ENCODE measurements at regions not wholly inside any gene's neighbourhood (a gene's known extent, or its start where the extent isn't known, plus 50 kb on each side); places are given as distances from the start of the nearest gene placed in this dataset.

GRCh38 chr15:87760547-87761314 lies 495.8 kb downstream of the NTRK3 start:
- Histone ChIP-seq H3K4me3 (no peak overlapping the region), H3K27me3 (no peaks in the 10 kb centered on the region), H3K4me1 (peaks cover 0 to 10% (median 0%) of the 10 kb centered on the region in 4 donors), H3K9me3 (no peaks in the 10 kb centered on the region), H3K36me3 (no peaks in the 10 kb centered on the region), H3K27ac (replicated peaks in 1 of 4) (no peak overlapping the region)
- intact Hi-C loops (cut with DNase I) = no loop called here
- no peak for TF ChIP-seq POLR2A (IDR thresholded peaks at IDR 0.05; ENCODE audit: low read depth)
- TF ChIP-seq POLR2AphosphoS5 (IDR thresholded peaks at IDR 0.05) = no peak
- no peak for TF ChIP-seq CTCF (IDR thresholded peaks at IDR 0.05)
- TF ChIP-seq EP300 (IDR thresholded peaks at IDR 0.05) = no peak
- no peak for DNase-seq (ENCODE audit: extremely low spot score)
- 93% methylated on average over 3 of the region's 3 CpGs for WGBS

GRCh38 chr15:87758794-87759418 lies 497.6 kb downstream of the NTRK3 start:
- H3K27me3 ChIP-seq = no peaks in the 10 kb centered on the region
- H3K9me3 ChIP-seq = no peaks in the 10 kb centered on the region
- H3K36me3 ChIP-seq = no peaks in the 10 kb centered on the region
- H3K27ac ChIP-seq (replicated peaks in 1 of 4) = no peak overlapping the region
- no peak for DNase-seq (ENCODE audit: extremely low spot score)
- TF ChIP-seq POLR2A (IDR thresholded peaks at IDR 0.05; ENCODE audit: low read depth) = no peak
- TF ChIP-seq POLR2AphosphoS5 (IDR thresholded peaks at IDR 0.05) = no peak
- TF ChIP-seq EP300 (IDR thresholded peaks at IDR 0.05) = no peak
- TF ChIP-seq CTCF (IDR thresholded peaks at IDR 0.05) = no peak
- peaks cover 0 to 10% (median 0%) of the 10 kb centered on the region in 4 donors for H3K4me1 ChIP-seq
- intact Hi-C loops (cut with DNase I) = no loop called here
- WGBS = 77% methylated on average over 9 of the region's 9 CpGs
- no peak overlapping the region for H3K4me3 ChIP-seq

- H3K4me1 ChIP-seq = peaks cover 3 to 27% (median 12%) of the 10 kb centered on the region in 4 donors
- no peak for DNase-seq (ENCODE audit: extremely low spot score)
- TF ChIP-seq EP300 (IDR thresholded peaks at IDR 0.05) (no peak), CTCF (IDR thresholded peaks at IDR 0.05) (no peak), POLR2AphosphoS5 (IDR thresholded peaks at IDR 0.05) (no peak), POLR2A (IDR thresholded peaks at IDR 0.05; ENCODE audit: low read depth) (no peak)
- H3K4me3 ChIP-seq = no peak overlapping the region
- WGBS = 90% methylated on average over 7 of the region's 7 CpGs
- H3K27ac ChIP-seq (replicated peaks in 1 of 4) = no peak overlapping the region
- H3K27me3 ChIP-seq = no peaks in the 10 kb centered on the region
- no peaks in the 10 kb centered on the region for H3K9me3 ChIP-seq
- intact Hi-C loops (cut with DNase I) = no loop called here
- no peaks in the 10 kb centered on the region for H3K36me3 ChIP-seq
Observed at GRCh38 chr15:87757084-87757483, 499.5 kb downstream of the NTRK3 start.

GRCh38 chr15:87756072-87756471 lies 500.5 kb downstream of the NTRK3 start:
- Histone ChIP-seq H3K27me3 (no peaks in the 10 kb centered on the region), H3K4me3 (no peak overlapping the region), H3K4me1 (peaks cover 3 to 29% (median 17%) of the 10 kb centered on the region in 4 donors), H3K9me3 (no peaks in the 10 kb centered on the region), H3K36me3 (no peaks in the 10 kb centered on the region), H3K27ac (replicated peaks in 1 of 4) (no peak overlapping the region)
- intact Hi-C loops (cut with DNase I) = no loop called here
- TF ChIP-seq POLR2A (IDR thresholded peaks at IDR 0.05; ENCODE audit: low read depth) (no peak), CTCF (IDR thresholded peaks at IDR 0.05) (no peak), POLR2AphosphoS5 (IDR thresholded peaks at IDR 0.05) (no peak), EP300 (IDR thresholded peaks at IDR 0.05) (no peak)
- WGBS = 73% methylated on average over 3 of the region's 3 CpGs
- DNase-seq (ENCODE audit: extremely low spot score) = no peak
